ENCODE measurements at regions not wholly inside any gene's neighbourhood (a gene's known extent, or its start where the extent isn't known, plus 50 kb on each side); places are given as distances from the start of the nearest gene placed in this dataset.

DNA sequence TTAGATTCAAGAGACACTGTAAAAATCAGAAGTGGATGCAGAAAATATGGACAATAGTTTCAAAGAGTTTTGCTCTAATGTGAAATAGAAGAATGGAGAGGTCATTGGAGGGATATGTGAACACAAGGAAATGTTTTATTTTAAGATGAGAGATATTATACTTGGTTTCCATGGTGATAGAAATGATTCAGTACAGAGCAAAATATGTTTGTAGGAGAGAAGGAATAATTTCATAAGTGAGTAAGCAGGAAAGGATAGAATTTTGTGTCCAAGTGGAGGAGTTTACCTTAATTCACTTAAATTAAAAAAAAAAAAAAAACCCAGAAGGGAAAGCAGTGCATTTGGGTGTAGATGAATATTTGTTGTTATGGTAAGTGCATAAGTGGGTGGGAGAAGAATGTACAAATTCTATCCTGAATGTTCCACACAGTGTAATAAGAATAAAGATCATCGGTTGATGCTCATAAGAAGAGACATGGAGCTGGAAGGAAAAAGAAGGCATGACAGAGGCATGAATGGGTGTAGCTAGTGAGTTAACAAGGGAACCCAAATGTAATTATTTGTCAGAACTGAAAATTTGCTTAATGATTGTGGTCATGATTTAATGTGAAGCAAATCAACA lies 688.9 kb upstream of the GJE1 start:
- Histone ChIP-seq H3K27me3 (ENCODE audit: insufficient read depth, low read length) (no peaks in the 10 kb centered on the region), H3K4me3 (ENCODE audit: insufficient read depth, low read length) (no peak overlapping the region), H3K36me3 (ENCODE audit: insufficient read depth, low read length) (no peaks in the 10 kb centered on the region), H4K20me1 (ENCODE audit: insufficient read depth, low read length) (no peaks in the 10 kb centered on the region), H3K9me3 (ENCODE audit: low read depth, low read length) (no peaks in the 10 kb centered on the region), H3K27ac (ENCODE audit: low read depth, low read length) (peak overlapping the region; percentile 3), H3K4me2 (ENCODE audit: insufficient read depth, low read length) (no peak overlapping the region), H3K4me1 (ENCODE audit: insufficient read depth, low read length) (peaks cover 4% of the 10 kb centered on the region), H2AFZ (ENCODE audit: low read length) (no peak overlapping the region), H3K79me2 (ENCODE audit: insufficient read depth, low read length) (no peaks in the 10 kb centered on the region)
- DNase-seq (ENCODE audit: insufficient read length, low spot score, missing footprints) = no peak
- TF ChIP-seq, protein P1, sequence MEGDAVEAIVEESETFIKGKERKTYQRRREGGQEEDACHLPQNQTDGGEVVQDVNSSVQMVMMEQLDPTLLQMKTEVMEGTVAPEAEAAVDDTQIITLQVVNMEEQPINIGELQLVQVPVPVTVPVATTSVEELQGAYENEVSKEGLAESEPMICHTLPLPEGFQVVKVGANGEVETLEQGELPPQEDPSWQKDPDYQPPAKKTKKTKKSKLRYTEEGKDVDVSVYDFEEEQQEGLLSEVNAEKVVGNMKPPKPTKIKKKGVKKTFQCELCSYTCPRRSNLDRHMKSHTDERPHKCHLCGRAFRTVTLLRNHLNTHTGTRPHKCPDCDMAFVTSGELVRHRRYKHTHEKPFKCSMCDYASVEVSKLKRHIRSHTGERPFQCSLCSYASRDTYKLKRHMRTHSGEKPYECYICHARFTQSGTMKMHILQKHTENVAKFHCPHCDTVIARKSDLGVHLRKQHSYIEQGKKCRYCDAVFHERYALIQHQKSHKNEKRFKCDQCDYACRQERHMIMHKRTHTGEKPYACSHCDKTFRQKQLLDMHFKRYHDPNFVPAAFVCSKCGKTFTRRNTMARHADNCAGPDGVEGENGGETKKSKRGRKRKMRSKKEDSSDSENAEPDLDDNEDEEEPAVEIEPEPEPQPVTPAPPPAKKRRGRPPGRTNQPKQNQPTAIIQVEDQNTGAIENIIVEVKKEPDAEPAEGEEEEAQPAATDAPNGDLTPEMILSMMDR (IDR thresholded peaks at IDR 0.05; ENCODE audit: extremely low read depth, low read depth, low read length) = no peak

DNA sequence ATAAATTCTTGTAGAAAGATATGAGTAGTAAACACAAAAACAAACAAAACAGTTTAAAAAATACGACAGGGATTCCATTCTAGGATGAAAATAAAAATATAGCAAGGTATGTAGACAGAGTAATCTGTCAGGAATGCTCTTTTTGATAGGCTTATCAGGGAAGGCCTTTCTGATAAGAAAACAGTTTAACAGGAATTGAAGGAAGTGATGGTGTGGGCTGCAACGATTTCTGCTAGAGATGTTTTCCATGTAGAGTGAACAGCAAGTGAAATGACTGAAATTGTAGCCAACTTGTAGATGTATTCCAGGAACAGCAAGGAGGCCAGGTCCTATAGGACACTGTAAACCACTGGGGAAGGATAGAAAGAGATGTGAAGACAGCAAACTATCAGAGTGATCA lies 689.7 kb upstream of the GJE1 start:
- Histone ChIP-seq H3K27ac (ENCODE audit: low read depth, low read length) (no peak overlapping the region), H3K36me3 (ENCODE audit: insufficient read depth, low read length) (no peaks in the 10 kb centered on the region), H3K27me3 (ENCODE audit: insufficient read depth, low read length) (no peaks in the 10 kb centered on the region), H4K20me1 (ENCODE audit: insufficient read depth, low read length) (no peaks in the 10 kb centered on the region), H2AFZ (ENCODE audit: low read length) (no peak overlapping the region), H3K4me3 (ENCODE audit: insufficient read depth, low read length) (no peak overlapping the region), H3K4me2 (ENCODE audit: insufficient read depth, low read length) (no peak overlapping the region), H3K9me3 (ENCODE audit: low read depth, low read length) (no peaks in the 10 kb centered on the region), H3K79me2 (ENCODE audit: insufficient read depth, low read length) (no peaks in the 10 kb centered on the region), H3K4me1 (ENCODE audit: insufficient read depth, low read length) (peaks cover 4% of the 10 kb centered on the region)
- TF ChIP-seq, protein P1 (IDR thresholded peaks at IDR 0.05; ENCODE audit: extremely low read depth, low read depth, low read length) = no peak
- no peak for DNase-seq (ENCODE audit: insufficient read length, low spot score, missing footprints)

DNA sequence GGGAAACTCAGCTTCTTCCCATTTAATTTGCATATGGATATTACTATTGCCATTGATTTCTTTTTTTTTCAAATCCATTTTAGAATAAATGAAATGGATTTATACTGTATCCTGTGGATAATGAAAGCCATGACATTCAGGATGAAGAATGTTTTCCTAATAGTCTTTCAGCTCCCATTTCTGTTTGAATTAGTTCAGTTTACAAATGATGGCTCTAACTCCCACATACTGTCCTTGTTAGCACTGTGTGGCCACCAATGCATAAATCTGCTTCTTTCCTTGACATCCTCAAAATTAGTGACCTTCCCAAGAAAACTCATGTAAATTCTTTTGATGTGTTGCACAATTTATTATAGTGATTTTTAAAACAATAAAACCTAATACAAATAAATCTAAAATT lies 693.2 kb upstream of the GJE1 start:
- H3K4me1 ChIP-seq (ENCODE audit: insufficient read depth, low read length) = peaks cover 4% of the 10 kb centered on the region
- no peaks in the 10 kb centered on the region for H3K9me3 ChIP-seq (ENCODE audit: low read depth, low read length)
- H2AFZ ChIP-seq (ENCODE audit: low read length) = no peak overlapping the region
- H4K20me1 ChIP-seq (ENCODE audit: insufficient read depth, low read length) = no peaks in the 10 kb centered on the region
- H3K27me3 ChIP-seq (ENCODE audit: insufficient read depth, low read length) = no peaks in the 10 kb centered on the region
- no peak overlapping the region for H3K4me2 ChIP-seq (ENCODE audit: insufficient read depth, low read length)
- no peak overlapping the region for H3K4me3 ChIP-seq (ENCODE audit: insufficient read depth, low read length)
- H3K36me3 ChIP-seq (ENCODE audit: insufficient read depth, low read length) = no peaks in the 10 kb centered on the region
- no peak for DNase-seq (ENCODE audit: insufficient read length, low spot score, missing footprints)
- TF ChIP-seq, protein P1 (IDR thresholded peaks at IDR 0.05; ENCODE audit: extremely low read depth, low read depth, low read length) = no peak
- H3K27ac ChIP-seq (ENCODE audit: low read depth, low read length) = no peak overlapping the region
- H3K79me2 ChIP-seq (ENCODE audit: insufficient read depth, low read length) = no peaks in the 10 kb centered on the region

DNA sequence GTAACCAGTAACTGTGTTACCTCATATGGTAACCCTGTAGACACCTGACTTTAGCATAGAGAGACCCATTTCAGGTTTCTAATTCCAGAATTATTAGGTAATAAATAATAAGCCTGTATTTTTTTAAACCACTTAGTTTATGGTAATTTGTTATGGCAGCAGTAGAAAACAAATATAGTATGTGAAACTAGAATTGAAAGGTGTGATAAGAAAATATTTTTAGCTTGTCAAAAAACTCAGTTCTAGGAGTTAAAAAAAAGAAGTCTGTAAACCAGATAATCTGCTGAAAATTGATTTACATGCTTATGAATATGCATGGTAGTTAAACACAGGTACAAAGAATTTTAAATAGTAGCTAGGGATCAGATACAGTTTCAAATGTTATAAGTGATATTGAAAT lies 695.0 kb upstream of the GJE1 start:
- TF ChIP-seq, protein P1 (IDR thresholded peaks at IDR 0.05; ENCODE audit: extremely low read depth, low read depth, low read length) = no peak
- Histone ChIP-seq H3K27ac (ENCODE audit: low read depth, low read length) (no peak overlapping the region), H3K4me3 (ENCODE audit: insufficient read depth, low read length) (no peak overlapping the region), H3K27me3 (ENCODE audit: insufficient read depth, low read length) (no peaks in the 10 kb centered on the region), H3K4me2 (ENCODE audit: insufficient read depth, low read length) (no peak overlapping the region), H3K36me3 (ENCODE audit: insufficient read depth, low read length) (no peaks in the 10 kb centered on the region), H3K9me3 (ENCODE audit: low read depth, low read length) (no peaks in the 10 kb centered on the region), H3K4me1 (ENCODE audit: insufficient read depth, low read length) (no peaks in the 10 kb centered on the region), H4K20me1 (ENCODE audit: insufficient read depth, low read length) (no peaks in the 10 kb centered on the region), H3K79me2 (ENCODE audit: insufficient read depth, low read length) (no peaks in the 10 kb centered on the region), H2AFZ (ENCODE audit: low read length) (no peak overlapping the region)
- DNase-seq (ENCODE audit: insufficient read length, low spot score, missing footprints) = no peak
